ENCODE measurements at regions not wholly inside any gene's neighbourhood (a gene's known extent, or its start where the extent isn't known, plus 50 kb on each side); places are given as distances from the start of the nearest gene placed in this dataset.

DNA sequence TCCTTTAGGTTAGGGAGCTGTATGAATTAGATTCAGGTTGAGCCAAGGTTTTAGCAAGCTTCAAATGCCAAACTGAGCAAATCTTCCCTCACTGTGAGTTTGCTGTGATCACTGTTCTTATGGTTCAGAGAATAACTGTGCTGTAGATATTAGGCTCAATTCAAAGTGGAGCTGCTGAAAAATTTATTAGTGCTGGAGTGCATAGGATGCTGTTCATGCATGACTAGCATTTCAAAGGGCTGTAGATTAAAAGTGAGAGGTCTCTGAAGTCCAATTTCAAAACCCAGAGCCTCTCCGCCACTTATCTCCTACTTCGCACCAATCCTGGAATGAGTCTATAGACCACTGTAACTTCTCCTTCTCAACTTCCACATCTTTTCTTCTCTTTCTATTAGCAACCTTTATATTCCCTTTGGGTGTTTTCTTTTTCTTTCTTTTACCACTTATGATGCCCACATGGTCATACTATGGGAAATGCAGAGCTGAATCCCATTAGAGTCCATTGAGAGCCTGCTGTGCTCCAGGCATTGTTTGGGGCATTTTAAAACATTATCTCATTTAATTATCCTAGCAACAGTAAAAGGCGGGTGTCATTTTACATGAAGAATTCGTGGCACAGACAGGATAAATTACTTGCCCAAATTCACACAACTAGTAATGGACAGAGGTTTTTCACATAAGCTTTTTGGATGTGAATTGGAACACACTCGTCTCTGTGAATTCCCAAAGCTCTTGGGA is 77.5 kb upstream of the EEA1 start:
- Histone ChIP-seq H3K27me3 (ENCODE audit: insufficient read depth, low read length) (no peaks in the 10 kb centered on the region), H4K20me1 (ENCODE audit: insufficient read depth) (no peaks in the 10 kb centered on the region), H3K9me2 (ENCODE audit: insufficient read depth) (no peaks in the 10 kb centered on the region), H3K79me2 (ENCODE audit: insufficient read depth, low read length) (no peaks in the 10 kb centered on the region), H3K9ac (ENCODE audit: low read length) (no peak overlapping the region), H3K4me3 (replicated peaks in 1 of 2; ENCODE audit: low read depth in 1 of 2, low read length in 2 of 2) (no peak overlapping the region), H3K4me1 (ENCODE audit: control insufficient read depth in 1 of 2, insufficient read depth in 2 of 2, low read length in 2 of 2) (peaks cover 4 to 9% of the 10 kb centered on the region in 2 experiments; a peak in 3 of 4 replicates), H3K36me3 (ENCODE audit: control insufficient read depth in 1 of 2, insufficient read depth in 2 of 2, low read length in 2 of 2) (no peaks in the 10 kb centered on the region), H3K4me2 (ENCODE audit: low read length) (no peak overlapping the region), H3K27ac (ENCODE audit: low read depth, low read length) (no peak overlapping the region), H3K9me3 (ENCODE audit: control insufficient read depth in 1 of 2, insufficient read depth in 1 of 2, low read depth in 1 of 2, low read length in 2 of 2) (no peaks in the 10 kb centered on the region), H2AFZ (ENCODE audit: low read depth, low read length, poor library complexity, severe bottlenecking) (no peak overlapping the region)
- BruUV-seq (replicated peaks) = no TSS peak
- no peak for TF ChIP-seq REST (IDR thresholded peaks at IDR 0.05; ENCODE audit: low read depth)
- no peak for TF ChIP-seq SRF (IDR thresholded peaks at IDR 0.05; ENCODE audit: low read depth)
- TF ChIP-seq SIN3A (IDR thresholded peaks at IDR 0.05; ENCODE audit: low read depth) = no peak
- TF ChIP-seq CEBPB (IDR thresholded peaks at IDR 0.05; ENCODE audit: low read depth) = no peak
- TF ChIP-seq POLR2AphosphoS5 (IDR thresholded peaks at IDR 0.05; ENCODE audit: low read depth, low read length) = no peak
- no peak for TF ChIP-seq SP1 (IDR thresholded peaks at IDR 0.05; ENCODE audit: low read depth)
- ChIA-PET RAD21 (ENCODE audit: low non-redundant PET in 1 of 2, low total read pairs in 2 of 2, uncharacterized antibody in 2 of 2, unreplicated experiment in 2 of 2) (no interaction called here), POLR2A (interaction anchor here (1.0 kb wide), 1 partner anchor 19 kb away, joined by 3 read pairs; no protein-coding TSS in a partner anchor), CTCF (no interaction called here)
- DNase-seq (ENCODE audit: low read depth, low spot score) = no peak
- ATAC-seq = no peak
- intact Hi-C loops (cut with micrococcal nuclease) = loop anchor here (5.0 kb wide), 1 partner anchor 284 kb away; no protein-coding TSS in a partner anchor
